ENCODE measurements at regions not wholly inside any gene's neighbourhood (a gene's known extent, or its start where the extent isn't known, plus 50 kb on each side); places are given as distances from the start of the nearest gene placed in this dataset.

DNA sequence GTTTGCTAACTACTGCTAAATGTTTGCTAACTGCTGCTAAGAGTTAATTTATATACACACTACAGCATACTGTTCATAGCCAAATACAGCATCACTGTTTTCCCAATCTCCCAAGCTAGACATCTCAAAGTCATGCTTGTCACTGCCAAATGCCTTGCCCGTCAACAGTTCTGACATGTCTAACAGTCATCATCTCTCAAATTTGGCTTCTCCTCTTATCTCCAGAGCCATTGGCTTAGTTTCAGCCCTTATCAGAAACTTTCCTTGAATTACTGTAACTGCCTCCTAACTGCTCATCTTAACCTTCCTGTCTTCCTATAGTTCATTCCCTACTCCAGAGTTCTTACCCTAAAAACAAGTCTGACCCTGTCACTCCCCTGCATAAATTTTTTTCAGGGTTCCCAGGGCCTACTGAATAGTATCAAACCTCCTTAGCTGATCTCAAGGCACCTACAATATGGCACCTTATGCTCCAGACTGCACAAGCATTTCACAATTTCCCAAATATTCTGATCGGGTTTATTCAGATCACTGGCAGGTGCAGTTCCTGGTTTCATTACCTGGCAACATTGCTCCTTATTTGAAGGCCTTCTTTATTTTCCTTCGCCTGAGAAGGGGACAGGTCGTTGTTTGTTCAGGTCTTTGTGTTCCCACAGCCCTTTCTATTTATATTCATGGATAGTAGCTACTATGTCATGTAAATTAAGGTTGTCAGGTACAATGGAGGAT lies 55.9 kb upstream of the ANKRD55 start:
- H3K4me1 Mint-ChIP-seq: peaks cover 9% of the 10 kb centered on the region
- no peak for ATAC-seq
- no peak overlapping the region for H3K4me3 Mint-ChIP-seq
- intact Hi-C loops (cut with DNase I, micrococcal nuclease): no loop called here
- no peak for DNase-seq
- ChIA-PET CTCF (interaction anchor here (0.5 to 0.8 kb wide), 2 partner anchors 812 to 1226 kb away, joined by 3 read pairs; no protein-coding TSS in a partner anchor), POLR2A (interaction anchor here (0.5 kb wide), 1 partner anchor 311 kb away, joined by 6 read pairs; no protein-coding TSS in a partner anchor)
- H3K27ac Mint-ChIP-seq: no peak overlapping the region
- H3K9me3 Mint-ChIP-seq (ENCODE audit: low read depth): peaks cover 4% of the 10 kb centered on the region
- H3K27me3 Mint-ChIP-seq: no peaks in the 10 kb centered on the region
- H3K36me3 Mint-ChIP-seq (ENCODE audit: low read depth): no peaks in the 10 kb centered on the region

DNA sequence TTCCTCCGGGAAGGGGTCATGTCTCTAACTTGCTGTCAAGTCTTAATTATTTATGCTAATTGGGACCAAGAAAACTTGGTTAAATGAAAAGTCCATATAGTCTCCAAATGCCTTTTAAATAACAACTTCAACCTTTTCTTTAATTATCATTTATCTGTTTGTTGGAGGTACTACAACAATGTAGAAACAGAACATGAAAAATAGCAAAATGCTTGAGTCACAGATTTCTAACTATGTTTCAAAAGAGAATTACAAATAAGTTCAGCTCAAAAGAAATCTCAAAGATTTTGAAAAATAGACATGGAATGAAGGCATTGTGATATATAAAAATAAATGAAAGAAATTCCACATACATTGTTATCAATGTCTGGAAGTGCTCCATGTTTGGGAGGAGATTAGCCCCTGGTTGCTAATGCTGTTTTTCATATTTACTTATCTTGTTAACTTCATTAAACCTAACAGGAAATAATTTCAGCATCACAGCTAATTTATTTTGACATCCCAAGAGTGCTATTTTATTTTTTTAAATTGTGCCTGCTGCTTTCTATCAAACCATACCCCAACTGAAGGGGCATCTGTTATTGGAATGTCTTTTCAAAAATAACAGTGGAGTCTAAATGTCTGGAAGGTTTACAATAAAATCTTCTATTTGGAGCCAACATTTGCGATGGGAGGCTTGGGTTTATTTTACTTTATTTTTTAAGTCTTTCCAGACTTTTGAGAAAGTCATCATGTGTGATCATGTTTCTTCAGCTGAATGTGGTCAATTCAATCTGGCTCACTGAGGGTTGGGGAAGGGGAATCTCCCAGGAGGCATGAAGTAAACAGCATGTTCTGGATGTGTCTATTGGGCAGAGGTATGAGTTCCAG lies 53.1 kb upstream of the ANKRD55 start:
- ChIA-PET POLR2A (no interaction called here), CTCF (interaction anchor here (0.6 kb wide), 1 partner anchor 400 kb away, joined by 3 read pairs; no protein-coding TSS in a partner anchor)
- Mint-ChIP-seq H3K4me1 (peaks cover 9% of the 10 kb centered on the region), H3K4me3 (no peak overlapping the region), H3K36me3 (ENCODE audit: low read depth) (no peaks in the 10 kb centered on the region), H3K9me3 (ENCODE audit: low read depth) (no peaks in the 10 kb centered on the region), H3K27ac (no peak overlapping the region), H3K27me3 (no peaks in the 10 kb centered on the region)
- DNase-seq: no peak
- intact Hi-C loops (cut with DNase I, micrococcal nuclease): no loop called here
- no peak for ATAC-seq

DNA sequence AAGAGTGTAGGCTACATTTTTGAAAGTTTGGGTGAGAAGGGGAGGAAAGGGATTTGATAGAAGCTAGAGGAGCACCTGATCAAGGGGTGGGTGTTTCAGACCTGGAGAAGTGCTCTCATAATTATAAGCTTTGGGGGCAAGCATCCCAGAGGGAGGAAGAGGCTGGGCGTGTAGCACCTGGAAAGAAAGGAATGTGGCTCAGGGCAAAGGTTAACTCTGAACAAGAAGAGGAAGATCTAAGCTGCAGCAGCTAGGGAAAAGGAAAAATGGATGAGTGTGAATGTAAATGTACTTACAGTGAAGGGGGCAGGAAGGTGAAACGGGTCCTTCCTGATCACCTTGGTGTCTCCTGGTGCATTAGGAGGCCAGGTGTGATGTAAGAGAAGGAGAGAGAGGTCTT lies 49.8 kb upstream of the ANKRD55 start:
- Mint-ChIP-seq H3K4me3 (no peak overlapping the region), H3K4me1 (no peaks in the 10 kb centered on the region), H3K36me3 (ENCODE audit: low read depth) (no peaks in the 10 kb centered on the region), H3K27ac (no peak overlapping the region), H3K27me3 (no peaks in the 10 kb centered on the region), H3K9me3 (ENCODE audit: low read depth) (no peaks in the 10 kb centered on the region)
- CTCF ChIA-PET: interaction anchor here (0.6 to 1.0 kb wide), 3 partner anchors 9 to 638 kb away, joined by 3 read pairs; no protein-coding TSS in a partner anchor
- DNase-seq (no peak), ATAC-seq (no peak)
- intact Hi-C loops (cut with DNase I, micrococcal nuclease): no loop called here
- POLR2A ChIA-PET: no interaction called here

All from activated CD4-positive, alpha-beta T cell treated with anti-CD3 and anti-CD28 coated beads for 36 hours (primary cell).